ENCODE measurements at regions not wholly inside any gene's neighbourhood (a gene's known extent, or its start where the extent isn't known, plus 50 kb on each side); places are given as distances from the start of the nearest gene placed in this dataset.

DNA sequence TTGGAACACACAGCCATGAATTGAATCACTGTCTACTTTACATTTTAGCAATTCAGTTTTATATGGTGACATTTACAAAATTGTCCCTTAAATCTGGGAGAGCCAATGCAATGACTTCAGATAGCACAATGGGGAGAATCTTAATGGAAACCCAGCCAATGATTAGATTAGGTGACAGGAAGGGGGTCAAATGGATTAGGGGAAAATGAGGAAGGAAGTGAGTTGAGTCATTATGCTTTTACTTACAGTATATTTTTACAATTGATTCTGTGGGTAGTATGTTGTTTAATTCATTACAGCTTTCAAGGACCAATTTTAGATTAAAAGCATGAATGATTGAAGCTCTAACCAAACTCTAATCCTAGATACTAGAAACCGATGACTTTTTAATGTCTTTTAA is 229.8 kb downstream of the SOX4 start:
- Histone ChIP-seq H3K36me3 (ENCODE audit: control insufficient read depth, insufficient read depth, low read length) (no peaks in the 10 kb centered on the region), H2AFZ (no peak overlapping the region), H3K27me3 (ENCODE audit: control insufficient read depth, insufficient read depth, low read length) (no peaks in the 10 kb centered on the region), H3K79me2 (no peaks in the 10 kb centered on the region), H3K9ac (no peak overlapping the region), H3K27ac (no peak overlapping the region), H3K4me2 (ENCODE audit: low read length) (no peak overlapping the region), H3K9me3 (ENCODE audit: control insufficient read depth, low read length) (no peaks in the 10 kb centered on the region), H3K4me3 (ENCODE audit: low read depth, low read length) (no peak overlapping the region), H3K4me1 (no peaks in the 10 kb centered on the region)
- TF ChIP-seq, protein P1, sequence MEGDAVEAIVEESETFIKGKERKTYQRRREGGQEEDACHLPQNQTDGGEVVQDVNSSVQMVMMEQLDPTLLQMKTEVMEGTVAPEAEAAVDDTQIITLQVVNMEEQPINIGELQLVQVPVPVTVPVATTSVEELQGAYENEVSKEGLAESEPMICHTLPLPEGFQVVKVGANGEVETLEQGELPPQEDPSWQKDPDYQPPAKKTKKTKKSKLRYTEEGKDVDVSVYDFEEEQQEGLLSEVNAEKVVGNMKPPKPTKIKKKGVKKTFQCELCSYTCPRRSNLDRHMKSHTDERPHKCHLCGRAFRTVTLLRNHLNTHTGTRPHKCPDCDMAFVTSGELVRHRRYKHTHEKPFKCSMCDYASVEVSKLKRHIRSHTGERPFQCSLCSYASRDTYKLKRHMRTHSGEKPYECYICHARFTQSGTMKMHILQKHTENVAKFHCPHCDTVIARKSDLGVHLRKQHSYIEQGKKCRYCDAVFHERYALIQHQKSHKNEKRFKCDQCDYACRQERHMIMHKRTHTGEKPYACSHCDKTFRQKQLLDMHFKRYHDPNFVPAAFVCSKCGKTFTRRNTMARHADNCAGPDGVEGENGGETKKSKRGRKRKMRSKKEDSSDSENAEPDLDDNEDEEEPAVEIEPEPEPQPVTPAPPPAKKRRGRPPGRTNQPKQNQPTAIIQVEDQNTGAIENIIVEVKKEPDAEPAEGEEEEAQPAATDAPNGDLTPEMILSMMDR (IDR thresholded peaks at IDR 0.05): no peak

DNA sequence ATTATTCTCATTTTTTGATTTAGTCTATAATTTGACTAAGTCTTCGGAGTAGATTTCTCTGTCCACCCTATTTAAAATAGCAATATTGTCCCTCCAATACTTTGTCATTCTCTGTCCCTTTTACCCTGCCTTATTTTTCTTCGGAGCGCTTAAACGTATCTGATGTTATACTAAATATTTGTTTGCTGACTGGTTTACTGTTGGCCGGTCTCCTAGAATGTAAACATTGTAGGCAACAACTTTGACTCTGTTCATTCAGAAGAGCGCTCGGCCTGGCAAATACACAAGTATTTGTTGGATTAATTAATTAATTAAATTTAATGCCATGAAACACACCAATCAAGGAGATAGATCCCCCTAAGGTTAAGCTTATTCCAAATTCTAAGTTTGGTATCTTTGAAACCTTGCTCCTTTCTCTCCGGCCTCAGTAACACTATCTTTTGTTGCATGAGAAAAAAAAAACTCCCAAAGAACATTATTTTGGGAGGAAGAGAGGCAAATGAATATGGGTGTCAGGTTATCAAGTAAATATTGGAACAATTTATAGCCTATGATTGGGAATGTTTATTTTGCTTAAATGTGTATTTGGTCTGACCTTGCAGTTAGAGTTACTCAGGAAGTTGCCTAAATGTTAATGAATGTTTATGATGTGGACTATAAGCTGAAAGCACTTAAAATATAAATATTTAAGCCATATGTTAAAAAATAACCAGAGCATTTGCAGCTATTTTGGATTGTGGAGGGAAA is 231.1 kb downstream of the SOX4 start:
- no peak overlapping the region for H3K27ac ChIP-seq
- no peak overlapping the region for H3K9ac ChIP-seq
- H3K4me3 ChIP-seq (ENCODE audit: low read depth, low read length): no peak overlapping the region
- no peak overlapping the region for H2AFZ ChIP-seq
- TF ChIP-seq, protein P1 (IDR thresholded peaks at IDR 0.05): no peak
- H3K27me3 ChIP-seq (ENCODE audit: control insufficient read depth, insufficient read depth, low read length): no peaks in the 10 kb centered on the region
- no peaks in the 10 kb centered on the region for H3K9me3 ChIP-seq (ENCODE audit: control insufficient read depth, low read length)
- no peaks in the 10 kb centered on the region for H3K79me2 ChIP-seq
- H3K4me2 ChIP-seq (ENCODE audit: low read length): no peak overlapping the region
- no peaks in the 10 kb centered on the region for H3K36me3 ChIP-seq (ENCODE audit: control insufficient read depth, insufficient read depth, low read length)
- no peaks in the 10 kb centered on the region for H3K4me1 ChIP-seq

DNA sequence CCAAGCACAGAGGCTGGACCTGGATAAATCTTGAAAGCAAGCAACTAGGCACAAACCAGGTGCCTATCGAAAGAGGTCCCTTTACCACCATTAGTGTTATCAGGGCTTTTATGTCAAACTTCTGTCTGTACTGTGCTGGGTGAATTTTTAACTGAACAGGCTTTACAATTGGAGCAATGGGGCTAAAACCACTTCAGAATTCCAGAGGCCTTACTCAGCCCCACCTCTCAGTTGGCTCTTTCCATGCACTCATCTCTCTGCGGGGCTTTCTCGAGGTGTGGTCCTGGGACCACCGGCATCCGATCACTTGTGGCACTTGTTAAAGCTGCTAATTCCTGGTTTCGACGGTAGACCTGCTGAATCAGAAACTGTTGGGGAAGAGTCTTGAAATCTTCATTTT is 232.5 kb downstream of the SOX4 start:
- H2AFZ ChIP-seq: no peak overlapping the region
- no peak overlapping the region for H3K4me3 ChIP-seq (ENCODE audit: low read depth, low read length)
- no peaks in the 10 kb centered on the region for H3K36me3 ChIP-seq (ENCODE audit: control insufficient read depth, insufficient read depth, low read length)
- H3K27me3 ChIP-seq (ENCODE audit: control insufficient read depth, insufficient read depth, low read length): no peaks in the 10 kb centered on the region
- no peaks in the 10 kb centered on the region for H3K4me1 ChIP-seq
- TF ChIP-seq, protein P1 (IDR thresholded peaks at IDR 0.05): no peak
- H3K4me2 ChIP-seq (ENCODE audit: low read length): no peak overlapping the region
- H3K9me3 ChIP-seq (ENCODE audit: control insufficient read depth, low read length): no peaks in the 10 kb centered on the region
- no peaks in the 10 kb centered on the region for H3K79me2 ChIP-seq
- no peak overlapping the region for H3K27ac ChIP-seq
- H3K9ac ChIP-seq: no peak overlapping the region

DNA sequence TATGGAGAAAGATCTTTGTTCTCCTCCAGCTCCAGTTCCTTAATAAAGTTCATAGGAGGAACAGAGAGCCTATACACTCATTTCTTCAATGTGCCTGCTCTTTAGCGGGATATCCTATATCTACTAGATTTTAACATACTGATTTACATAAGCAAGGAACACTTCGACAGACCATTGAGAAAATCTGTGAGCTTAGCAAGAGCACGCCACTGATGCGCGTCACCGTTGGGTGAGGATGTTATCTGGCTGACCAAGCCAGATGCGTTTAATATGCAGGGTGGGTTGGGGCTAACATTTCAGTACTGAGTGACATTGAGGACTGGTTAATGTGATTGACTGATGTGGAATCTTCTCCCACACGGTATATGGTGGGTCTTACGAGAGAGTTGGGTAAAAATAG is 233.4 kb downstream of the SOX4 start:
- Histone ChIP-seq H3K27me3 (ENCODE audit: control insufficient read depth, insufficient read depth, low read length) (no peaks in the 10 kb centered on the region), H3K4me2 (ENCODE audit: low read length) (no peak overlapping the region), H3K79me2 (no peaks in the 10 kb centered on the region), H3K4me1 (no peaks in the 10 kb centered on the region), H3K36me3 (ENCODE audit: control insufficient read depth, insufficient read depth, low read length) (no peaks in the 10 kb centered on the region), H3K9ac (no peak overlapping the region), H3K4me3 (ENCODE audit: low read depth, low read length) (no peak overlapping the region), H2AFZ (no peak overlapping the region), H3K27ac (no peak overlapping the region), H3K9me3 (ENCODE audit: control insufficient read depth, low read length) (no peaks in the 10 kb centered on the region)
- TF ChIP-seq, protein P1 (IDR thresholded peaks at IDR 0.05): no peak
